Breast epithelium (tissue), 3 donors: ENCODE measurements at regions not wholly inside any gene's neighbourhood (a gene's known extent, or its start where the extent isn't known, plus 50 kb on each side); places are given as distances from the start of the nearest gene placed in this dataset.

ENCODE experiments used
- POLR2A ChIP-seq: fragments of 450-650 bp; IDR thresholded peaks from one replicate; pipeline ENCODE4 v1.6.1; 2016; ENCODE audit warnings: antibody characterized with exemption, mild to moderate bottlenecking, moderate library complexity
- TF ChIP-seq, protein P1 (sequence below), 3 donors: fragments of 450-650 bp; IDR thresholded peaks; one replicate each; pipeline ENCODE4 v1.5.1; 2016 to 2017; ENCODE audit warnings: antibody characterized with exemption in 3 of 3, mild to moderate bottlenecking in 3 of 3, moderate library complexity in 3 of 3

DNA sequence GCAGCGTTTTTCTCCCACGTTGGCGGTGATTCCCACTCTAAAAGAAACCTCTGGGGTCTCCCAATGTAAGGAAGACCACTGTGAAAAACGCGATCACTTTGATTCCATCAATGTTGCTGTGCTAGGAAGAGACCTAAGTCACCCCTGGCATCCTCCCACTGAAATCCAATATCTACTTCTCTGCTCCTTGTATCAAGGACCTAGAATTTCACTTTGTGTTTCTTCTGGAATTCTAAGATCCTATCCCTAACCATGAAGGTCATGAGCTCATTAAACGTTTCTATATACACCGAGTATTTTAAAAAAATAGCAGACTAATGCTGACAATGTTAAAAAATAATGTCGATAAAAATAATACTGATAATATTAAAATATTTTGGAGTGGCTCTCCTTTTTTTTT lies 118.8 kb upstream of the MYO10 start:
- TF ChIP-seq, protein P1, sequence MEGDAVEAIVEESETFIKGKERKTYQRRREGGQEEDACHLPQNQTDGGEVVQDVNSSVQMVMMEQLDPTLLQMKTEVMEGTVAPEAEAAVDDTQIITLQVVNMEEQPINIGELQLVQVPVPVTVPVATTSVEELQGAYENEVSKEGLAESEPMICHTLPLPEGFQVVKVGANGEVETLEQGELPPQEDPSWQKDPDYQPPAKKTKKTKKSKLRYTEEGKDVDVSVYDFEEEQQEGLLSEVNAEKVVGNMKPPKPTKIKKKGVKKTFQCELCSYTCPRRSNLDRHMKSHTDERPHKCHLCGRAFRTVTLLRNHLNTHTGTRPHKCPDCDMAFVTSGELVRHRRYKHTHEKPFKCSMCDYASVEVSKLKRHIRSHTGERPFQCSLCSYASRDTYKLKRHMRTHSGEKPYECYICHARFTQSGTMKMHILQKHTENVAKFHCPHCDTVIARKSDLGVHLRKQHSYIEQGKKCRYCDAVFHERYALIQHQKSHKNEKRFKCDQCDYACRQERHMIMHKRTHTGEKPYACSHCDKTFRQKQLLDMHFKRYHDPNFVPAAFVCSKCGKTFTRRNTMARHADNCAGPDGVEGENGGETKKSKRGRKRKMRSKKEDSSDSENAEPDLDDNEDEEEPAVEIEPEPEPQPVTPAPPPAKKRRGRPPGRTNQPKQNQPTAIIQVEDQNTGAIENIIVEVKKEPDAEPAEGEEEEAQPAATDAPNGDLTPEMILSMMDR (IDR thresholded peaks at IDR 0.05), result no peak
- TF ChIP-seq POLR2A, result no peak
